SU-DHL-6 (cell line): ENCODE measurements at regions not wholly inside any gene's neighbourhood (a gene's known extent, or its start where the extent isn't known, plus 50 kb on each side); places are given as distances from the start of the nearest gene placed in this dataset.

Experiments used
- H2AFZ ChIP-seq: fragments of 200-600 bp; sonication (generic); 2 replicates; pipeline ENCODE4 v1.6.1; 2014; ENCODE audit warnings: low read depth, mild to moderate bottlenecking, moderate library complexity, mixed read lengths, antibody characterized with exemption, low read length; ENCODE audit not compliant: severe bottlenecking
- H3F3A ChIP-seq: fragments of 200-600 bp; shearing (Covaris generic); 2 replicates; pipeline ENCODE4 v1.6.0; 2016; ENCODE audit warnings: antibody characterized with exemption, mild to moderate bottlenecking; ENCODE audit not compliant: insufficient read depth
- H3K27ac ChIP-seq: fragments of 200-600 bp; sonication (generic); 2 replicates; pipeline ENCODE4 v1.5.1; 2016; ENCODE audit warnings: low read depth, mild to moderate bottlenecking, low read length, moderate library complexity, mixed read lengths
- H3K27me3 ChIP-seq: fragments of 200-600 bp; sonication (generic), shearing (Covaris generic); 2 replicates; pipeline ENCODE4 v1.6.0; 2014; ENCODE audit warnings: mild to moderate bottlenecking, low read length
- H3K36me3 ChIP-seq: fragments of 200-600 bp; sonication (generic); 2 replicates; pipeline ENCODE4 v1.6.1; 2014; ENCODE audit warnings: mild to moderate bottlenecking, low read length, mixed read lengths
- H3K4me2 ChIP-seq: fragments of 300-600, 200-600 bp; shearing (Covaris generic), sonication (generic); 2 replicates; pipeline ENCODE4 v1.6.0; 2014; ENCODE audit warnings: low read length, low read depth, mild to moderate bottlenecking; ENCODE audit not compliant: poor library complexity, severe bottlenecking
- H3K4me3 ChIP-seq: fragments of 200-600 bp; sonication (generic); 2 replicates; pipeline ENCODE4 v1.5.1; 2014; ENCODE audit warnings: antibody characterized with exemption, low read length, mild to moderate bottlenecking, mixed read lengths; ENCODE audit not compliant: insufficient read depth, poor library complexity, severe bottlenecking
- H3K79me2 ChIP-seq: fragments of 200-600 bp; sonication (generic); 2 replicates; pipeline ENCODE4 v1.6.1; 2014; ENCODE audit warnings: mild to moderate bottlenecking, low read length, moderate library complexity; ENCODE audit not compliant: insufficient read depth
- H3K9ac ChIP-seq: fragments of 200-600 bp; sonication (generic); 2 replicates; pipeline ENCODE4 v1.7.0; 2014; ENCODE audit warnings: mild to moderate bottlenecking, low read length
- H3K9me2 ChIP-seq: fragments of 200-600 bp; sonication (generic); replicated peaks from 2 replicates; pipeline ENCODE4 v1.6.1; 2014; ENCODE audit warnings: low read length; ENCODE audit not compliant: insufficient read depth
- H3K9me3 ChIP-seq: fragments of 200-600 bp; sonication (generic); 2 replicates; pipeline ENCODE4 v1.6.1; 2014; ENCODE audit warnings: low read length, mixed read lengths; ENCODE audit not compliant: insufficient read depth
- H4K20me1 ChIP-seq: fragments of 200-600 bp; sonication (generic); 2 replicates; pipeline ENCODE4 v1.6.1; 2014; ENCODE audit warnings: low read depth, mild to moderate bottlenecking, antibody characterized with exemption, low read length, moderate library complexity, mixed read lengths
- CTCF ChIP-seq: fragments of 200-600 bp; sonication (generic); IDR thresholded peaks from one replicate; pipeline ENCODE4 v1.5.1; 2017; ENCODE audit warnings: antibody characterized with exemption, mild to moderate bottlenecking, low read length, moderate library complexity; ENCODE audit not compliant: insufficient read depth, poor library complexity, severe bottlenecking
- EZH2phosphoT487 ChIP-seq: fragments of 200-600 bp; sonication (generic), shearing (Covaris generic); conservative IDR thresholded peaks from 2 replicates; pipeline ENCODE4 v1.6.1; 2018; ENCODE audit warnings: mild to moderate bottlenecking, antibody characterized with exemption, low read length, moderate library complexity, mixed read lengths

GRCh38 chr2:142827170-142827569 lies 50.3 kb upstream of the KYNU start:
- Histone ChIP-seq H4K20me1 (no peaks in the 10 kb centered on the region), H2AFZ (no peak overlapping the region), H3K9ac (no peak overlapping the region), H3K4me3 (no peak overlapping the region), H3K36me3 (peaks cover 24% of the 10 kb centered on the region), H3K79me2 (no peaks in the 10 kb centered on the region), H3K27ac (no peak overlapping the region), H3K27me3 (no peaks in the 10 kb centered on the region), H3F3A (peaks cover 7% of the 10 kb centered on the region; the same call in 1 of the 2 replicates), H3K4me2 (no peak overlapping the region), H3K9me3 (no peaks in the 10 kb centered on the region), H3K9me2 (no peaks in the 10 kb centered on the region)
- no peak for TF ChIP-seq CTCF
- TF ChIP-seq EZH2phosphoT487, result no peak

- Histone ChIP-seq H3K9ac (no peak overlapping the region), H3K4me2 (no peak overlapping the region), H3K4me3 (no peak overlapping the region), H3K9me3 (no peaks in the 10 kb centered on the region), H3K27ac (no peak overlapping the region), H3K27me3 (no peaks in the 10 kb centered on the region), H4K20me1 (no peaks in the 10 kb centered on the region), H3K9me2 (no peaks in the 10 kb centered on the region), H2AFZ (no peak overlapping the region), H3K36me3 (peaks cover 15% of the 10 kb centered on the region; the same call in 1 of the 2 replicates), H3K79me2 (no peaks in the 10 kb centered on the region), H3F3A (peaks cover 7% of the 10 kb centered on the region; the same call in 1 of the 2 replicates)
- TF ChIP-seq EZH2phosphoT487 (no peak), CTCF (no peak)
These were observed 51.6 kb upstream of the KYNU start for GRCh38 chr2:142825861-142826260.

- Histone ChIP-seq H4K20me1 (no peaks in the 10 kb centered on the region), H3K27ac (no peak overlapping the region), H3K9me3 (no peaks in the 10 kb centered on the region), H3K9ac (no peak overlapping the region), H3K79me2 (no peaks in the 10 kb centered on the region), H3F3A (peaks cover 7% of the 10 kb centered on the region; the same call in 1 of the 2 replicates), H3K36me3 (peaks cover 12% of the 10 kb centered on the region; the same call in 1 of the 2 replicates), H3K4me2 (no peak overlapping the region), H2AFZ (no peak overlapping the region), H3K9me2 (no peaks in the 10 kb centered on the region), H3K4me3 (no peak overlapping the region), H3K27me3 (no peaks in the 10 kb centered on the region)
- no peak for TF ChIP-seq EZH2phosphoT487
- TF ChIP-seq CTCF, result no peak
These were observed 52.7 kb upstream of the KYNU start for GRCh38 chr2:142824756-142825155.

GRCh38 chr2:142822190-142822589 lies 55.3 kb upstream of the KYNU start:
- Histone ChIP-seq H3K9me3 (no peaks in the 10 kb centered on the region), H3K9me2 (no peaks in the 10 kb centered on the region), H3K27ac (no peak overlapping the region), H3K9ac (no peak overlapping the region), H3K27me3 (no peaks in the 10 kb centered on the region), H3F3A (peaks cover 7% of the 10 kb centered on the region; the same call in 1 of the 2 replicates), H2AFZ (no peak overlapping the region), H3K4me2 (no peak overlapping the region), H3K36me3 (peaks cover 12% of the 10 kb centered on the region; the same call in 1 of the 2 replicates), H3K79me2 (no peaks in the 10 kb centered on the region), H3K4me3 (no peak overlapping the region), H4K20me1 (no peaks in the 10 kb centered on the region)
- TF ChIP-seq EZH2phosphoT487, result no peak
- no peak for TF ChIP-seq CTCF
